ENCODE measurements at regions not wholly inside any gene's neighbourhood (a gene's known extent, or its start where the extent isn't known, plus 50 kb on each side); places are given as distances from the start of the nearest gene placed in this dataset.

GRCh38 chr2:67268797-67269196 is 128.3 kb upstream of the ETAA1 start:
- no peak overlapping the region for H2AFZ ChIP-seq
- H3K27me3 ChIP-seq (ENCODE audit: control insufficient read depth, insufficient read depth, low read length): no peaks in the 10 kb centered on the region
- H3K36me3 ChIP-seq (ENCODE audit: control insufficient read depth, insufficient read depth, low read length): no peaks in the 10 kb centered on the region
- no peaks in the 10 kb centered on the region for H3K9me3 ChIP-seq (ENCODE audit: control insufficient read depth, low read length)
- H3K4me1 ChIP-seq: no peaks in the 10 kb centered on the region
- H3K79me2 ChIP-seq: no peaks in the 10 kb centered on the region
- TF ChIP-seq CTCF (IDR thresholded peaks at IDR 0.05): no peak
- H3K9ac ChIP-seq: no peak overlapping the region
- H3K4me3 ChIP-seq (ENCODE audit: low read depth, low read length): no peak overlapping the region
- H3K27ac ChIP-seq: no peak overlapping the region
- no peak overlapping the region for H3K4me2 ChIP-seq (ENCODE audit: low read length)

GRCh38 chr2:67272195-67272594 is 124.9 kb upstream of the ETAA1 start:
- no peak overlapping the region for H3K4me3 ChIP-seq (ENCODE audit: low read depth, low read length)
- no peak overlapping the region for H3K4me2 ChIP-seq (ENCODE audit: low read length)
- no peaks in the 10 kb centered on the region for H3K27me3 ChIP-seq (ENCODE audit: control insufficient read depth, insufficient read depth, low read length)
- H3K79me2 ChIP-seq: no peaks in the 10 kb centered on the region
- TF ChIP-seq CTCF (IDR thresholded peaks at IDR 0.05): no peak
- no peaks in the 10 kb centered on the region for H3K4me1 ChIP-seq
- no peak overlapping the region for H2AFZ ChIP-seq
- no peaks in the 10 kb centered on the region for H3K9me3 ChIP-seq (ENCODE audit: control insufficient read depth, low read length)
- no peaks in the 10 kb centered on the region for H3K36me3 ChIP-seq (ENCODE audit: control insufficient read depth, insufficient read depth, low read length)
- H3K9ac ChIP-seq: no peak overlapping the region
- H3K27ac ChIP-seq: no peak overlapping the region

GRCh38 chr2:67277450-67277849 is 119.7 kb upstream of the ETAA1 start:
- Histone ChIP-seq H3K9me3 (ENCODE audit: control insufficient read depth, low read length) (no peaks in the 10 kb centered on the region), H3K4me2 (ENCODE audit: low read length) (no peak overlapping the region), H3K27me3 (ENCODE audit: control insufficient read depth, insufficient read depth, low read length) (no peaks in the 10 kb centered on the region), H3K36me3 (ENCODE audit: control insufficient read depth, insufficient read depth, low read length) (no peaks in the 10 kb centered on the region), H3K4me1 (no peaks in the 10 kb centered on the region), H3K9ac (no peak overlapping the region), H3K4me3 (ENCODE audit: low read depth, low read length) (no peak overlapping the region), H3K79me2 (no peaks in the 10 kb centered on the region), H3K27ac (no peak overlapping the region), H2AFZ (no peak overlapping the region)
- no peak for TF ChIP-seq CTCF (IDR thresholded peaks at IDR 0.05)

GRCh38 chr2:67281101-67281500 is 116.0 kb upstream of the ETAA1 start:
- Histone ChIP-seq H3K4me2 (ENCODE audit: low read length) (no peak overlapping the region), H3K79me2 (no peaks in the 10 kb centered on the region), H2AFZ (no peak overlapping the region), H3K4me3 (ENCODE audit: low read depth, low read length) (no peak overlapping the region), H3K9me3 (ENCODE audit: control insufficient read depth, low read length) (no peaks in the 10 kb centered on the region), H3K9ac (no peak overlapping the region), H3K27ac (no peak overlapping the region), H3K27me3 (ENCODE audit: control insufficient read depth, insufficient read depth, low read length) (no peaks in the 10 kb centered on the region), H3K4me1 (no peaks in the 10 kb centered on the region), H3K36me3 (ENCODE audit: control insufficient read depth, insufficient read depth, low read length) (no peaks in the 10 kb centered on the region)
- TF ChIP-seq CTCF (IDR thresholded peaks at IDR 0.05): no peak

- Histone ChIP-seq H3K36me3 (ENCODE audit: control insufficient read depth, insufficient read depth, low read length) (no peaks in the 10 kb centered on the region), H3K27ac (no peak overlapping the region), H3K79me2 (no peaks in the 10 kb centered on the region), H3K27me3 (ENCODE audit: control insufficient read depth, insufficient read depth, low read length) (no peaks in the 10 kb centered on the region), H3K4me1 (no peaks in the 10 kb centered on the region), H3K9me3 (ENCODE audit: control insufficient read depth, low read length) (no peaks in the 10 kb centered on the region), H2AFZ (no peak overlapping the region), H3K4me2 (ENCODE audit: low read length) (no peak overlapping the region), H3K9ac (no peak overlapping the region), H3K4me3 (ENCODE audit: low read depth, low read length) (no peak overlapping the region)
- TF ChIP-seq CTCF (IDR thresholded peaks at IDR 0.05): no peak
Measured at GRCh38 chr2:67283641-67284040, 113.5 kb upstream of the ETAA1 start.
